ENCODE measurements at regions not wholly inside any gene's neighbourhood (a gene's known extent, or its start where the extent isn't known, plus 50 kb on each side); places are given as distances from the start of the nearest gene placed in this dataset.

GRCh38 chr18:4854671-4855070 is 342.4 kb downstream of the AKAIN1 start:
- TF ChIP-seq CTCF (IDR thresholded peaks at IDR 0.05) (no peak), EP300 (IDR thresholded peaks at IDR 0.05) (no peak)
